Neural cell (in vitro differentiated cells): ENCODE measurements at regions not wholly inside any gene's neighbourhood (a gene's known extent, or its start where the extent isn't known, plus 50 kb on each side); places are given as distances from the start of the nearest gene placed in this dataset.

Experiments
- EP300 ChIP-seq: fragments of 450-650 bp; conservative IDR thresholded peaks from 2 replicates; pipeline ENCODE4 v1.6.1; 2014; ENCODE audit warnings: antibody characterized with exemption, mild to moderate bottlenecking, moderate library complexity; ENCODE audit not compliant: poor library complexity, severe bottlenecking
- POLR2AphosphoS5 ChIP-seq: IDR thresholded peaks from 2 replicates; pipeline ENCODE4 v1.6.1; 2012

DNA sequence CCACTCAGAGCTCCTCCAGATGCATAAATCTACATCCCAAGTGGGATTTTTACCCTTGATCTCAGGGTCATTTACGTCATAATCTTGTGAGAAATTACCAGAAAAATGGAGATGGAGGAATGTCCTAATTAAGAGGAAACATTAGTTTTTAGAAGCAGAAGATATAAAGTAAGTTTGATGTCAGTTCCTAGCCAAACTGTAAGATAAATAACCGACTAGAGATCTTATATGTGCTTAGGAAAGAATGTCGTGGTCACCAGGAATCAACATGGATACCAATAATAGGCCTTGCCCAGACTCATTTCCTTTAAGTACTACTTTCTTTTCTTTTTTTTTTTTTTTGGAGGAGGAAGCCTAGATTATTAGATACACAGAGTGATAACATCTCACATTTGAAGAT, 186.9 kb downstream of the UTRN start:
- TF ChIP-seq POLR2AphosphoS5 (no peak), EP300 (no peak)
